ENCODE measurements at regions not wholly inside any gene's neighbourhood (a gene's known extent, or its start where the extent isn't known, plus 50 kb on each side); places are given as distances from the start of the nearest gene placed in this dataset.

DNA sequence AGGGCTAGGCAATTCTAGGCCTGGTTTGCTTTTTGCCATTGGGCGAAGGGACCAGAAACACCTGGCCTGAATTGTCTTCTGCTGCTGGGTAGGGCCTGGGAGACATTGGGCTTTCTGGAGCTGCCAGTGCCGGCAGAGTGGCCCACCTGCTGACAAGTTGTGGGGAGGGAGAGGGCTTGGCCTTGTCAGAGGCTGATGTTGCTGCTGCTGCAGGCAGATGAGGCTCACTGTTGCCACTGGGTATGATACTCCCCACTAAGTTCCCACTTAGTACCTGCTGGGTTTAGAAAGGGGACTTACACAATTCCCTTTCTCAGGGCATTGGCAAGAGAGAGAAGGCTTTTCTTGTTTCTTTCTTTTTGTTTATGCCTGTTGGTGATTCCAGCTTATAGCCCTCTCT, 289.6 kb upstream of the NPVF start:
- FAIRE-seq (no peak), DNase-seq (ENCODE audit: insufficient read length, low spot score) (no peak)
- TF ChIP-seq CTCF (IDR thresholded peaks at IDR 0.05; ENCODE audit: insufficient read depth, missing control alignments): no peak

DNA sequence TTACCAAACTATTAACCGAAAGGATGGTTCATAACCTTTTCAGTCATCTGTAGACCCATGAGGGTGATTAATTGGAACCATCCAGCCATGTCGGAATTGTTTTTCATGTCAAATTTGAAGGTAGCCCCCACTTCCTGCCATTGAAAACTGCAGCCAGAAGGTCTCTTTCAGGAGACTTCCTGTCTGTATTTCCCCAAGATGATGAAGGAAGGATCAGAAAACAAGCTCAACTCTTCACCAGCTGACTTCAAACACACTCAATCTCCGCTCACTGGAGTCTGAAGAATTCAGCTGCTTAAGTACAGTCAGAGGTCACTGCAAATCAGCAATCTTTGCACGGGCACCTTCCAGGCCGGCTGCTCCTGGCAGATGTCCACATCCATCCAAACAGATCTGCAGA, 291.7 kb upstream of the NPVF start:
- DNase-seq (ENCODE audit: insufficient read length, low spot score) (no peak), FAIRE-seq (no peak)
- TF ChIP-seq CTCF (IDR thresholded peaks at IDR 0.05; ENCODE audit: insufficient read depth, missing control alignments): no peak

DNA sequence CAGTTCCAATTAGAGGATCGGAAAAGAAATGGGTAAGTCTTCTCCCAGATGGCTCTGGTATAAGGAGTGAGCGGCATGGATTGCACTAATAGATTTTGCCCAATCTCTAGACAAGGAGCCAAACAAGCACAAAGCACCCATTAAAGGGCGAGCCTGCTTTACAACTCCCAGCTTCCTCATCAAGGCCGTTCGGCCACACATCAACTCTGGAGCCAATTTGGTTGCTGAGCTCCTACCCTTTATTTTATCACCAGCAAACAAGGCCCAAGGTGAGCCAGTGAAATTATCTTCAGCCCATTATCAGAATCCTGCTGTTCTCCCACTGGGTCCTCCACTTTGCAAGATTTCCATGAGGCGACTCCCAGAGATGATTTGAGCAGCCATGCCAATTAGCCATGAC, 292.2 kb upstream of the NPVF start:
- FAIRE-seq: no peak
- no peak for DNase-seq (ENCODE audit: insufficient read length, low spot score)
- no peak for TF ChIP-seq CTCF (IDR thresholded peaks at IDR 0.05; ENCODE audit: insufficient read depth, missing control alignments)

DNA sequence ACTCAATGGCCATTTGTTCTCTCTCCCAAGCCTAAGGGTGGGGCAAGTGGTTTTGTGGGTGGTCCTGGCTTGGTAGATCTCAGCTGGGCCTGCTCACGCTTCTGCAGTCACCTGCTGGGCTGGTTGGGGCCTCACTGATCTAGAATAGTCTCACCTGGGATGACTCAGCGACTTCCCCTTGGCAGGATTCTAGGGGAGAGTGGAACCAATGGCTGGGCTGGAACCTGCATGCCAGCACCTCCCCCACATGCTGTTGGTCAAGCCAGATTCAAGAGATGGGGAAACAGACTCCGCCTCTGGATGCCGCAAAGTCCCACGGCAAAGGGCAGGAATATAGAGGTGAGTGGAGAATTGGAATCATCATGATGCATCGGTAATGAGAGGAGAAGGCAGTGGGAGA, 292.9 kb upstream of the NPVF start:
- TF ChIP-seq CTCF (IDR thresholded peaks at IDR 0.05; ENCODE audit: insufficient read depth, missing control alignments): no peak
- FAIRE-seq (no peak), DNase-seq (ENCODE audit: insufficient read length, low spot score) (no peak)

DNA sequence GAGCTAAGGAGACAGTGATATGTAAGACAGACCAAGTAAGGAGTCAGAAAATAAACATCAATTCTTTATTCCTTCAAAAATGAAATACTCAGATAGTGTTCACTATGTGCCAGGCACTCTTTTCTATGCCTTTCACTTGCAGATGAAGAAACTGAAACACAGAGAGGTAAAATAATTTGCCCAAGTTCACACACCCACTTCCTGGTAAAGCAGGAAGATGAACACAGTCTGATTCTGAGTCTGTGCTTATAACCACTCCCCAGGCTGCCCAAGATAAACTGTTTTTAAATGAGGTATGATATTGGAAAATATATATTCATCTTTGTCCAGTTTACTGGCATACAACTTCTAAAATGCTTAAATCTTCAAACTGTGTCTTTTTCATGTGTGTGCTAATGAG, 294.4 kb upstream of the NPVF start:
- TF ChIP-seq CTCF (IDR thresholded peaks at IDR 0.05; ENCODE audit: insufficient read depth, missing control alignments): no peak
- DNase-seq (ENCODE audit: insufficient read length, low spot score) (no peak), FAIRE-seq (no peak)

DNA sequence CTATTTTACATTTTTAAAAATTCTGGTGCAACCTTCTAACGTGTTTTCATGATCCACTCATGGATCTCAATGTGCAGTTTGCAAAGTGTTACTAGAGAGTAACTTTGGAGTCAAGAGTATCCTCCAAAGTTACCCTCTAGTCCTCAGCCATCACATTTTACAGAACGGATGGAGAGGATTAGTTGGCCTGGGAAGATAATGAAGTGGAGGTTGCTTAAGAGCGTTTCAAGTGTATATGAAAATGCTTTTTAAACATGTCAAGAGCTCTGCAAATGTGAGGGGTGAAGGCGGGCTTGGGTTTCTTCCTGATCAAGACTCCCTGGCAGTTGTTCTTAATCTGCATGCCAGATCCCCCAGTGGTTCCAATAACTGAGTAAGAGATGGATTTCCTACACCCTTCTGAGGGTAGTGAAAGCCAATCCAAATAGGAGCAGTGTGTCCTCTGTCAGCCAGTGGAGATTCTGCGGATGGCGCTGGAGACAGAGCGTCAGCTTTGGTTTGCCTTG, 299.4 kb upstream of the NPVF start:
- DNase-seq (ENCODE audit: insufficient read length, low spot score) (no peak), FAIRE-seq (no peak)
- no peak for TF ChIP-seq CTCF (IDR thresholded peaks at IDR 0.05; ENCODE audit: insufficient read depth, missing control alignments)

DNA sequence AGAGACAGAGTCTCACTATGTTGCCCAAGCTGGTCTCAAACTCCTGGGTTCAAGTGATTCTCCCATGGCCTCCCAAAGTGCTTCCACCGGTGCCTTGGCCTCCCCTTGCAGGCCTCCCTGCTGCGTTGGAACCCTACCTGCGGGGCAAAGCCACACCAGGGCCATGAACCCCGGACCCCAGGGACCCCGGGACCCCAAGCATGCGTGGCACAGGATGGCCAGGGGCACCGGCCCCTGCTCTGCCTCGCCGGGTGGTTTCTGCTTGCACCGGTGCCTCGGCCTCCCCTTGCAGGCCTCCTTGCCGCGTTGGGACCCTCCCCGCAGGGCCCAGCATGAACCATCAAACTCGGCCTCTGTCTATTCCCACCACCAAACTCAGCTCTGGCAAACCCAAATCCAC, 301.0 kb upstream of the NPVF start:
- FAIRE-seq: no peak
- no peak for DNase-seq (ENCODE audit: insufficient read length, low spot score)
- no peak for TF ChIP-seq CTCF (IDR thresholded peaks at IDR 0.05; ENCODE audit: insufficient read depth, missing control alignments)

Measured in D721Med (cell line).